ENCODE measurements at regions not wholly inside any gene's neighbourhood (a gene's known extent, or its start where the extent isn't known, plus 50 kb on each side); places are given as distances from the start of the nearest gene placed in this dataset.
"Not testable (repeated sequence)": the region's sequence is repeated elsewhere in the genome, so short reads cannot be mapped to it uniquely, and the experiment has no call there.

- no peaks in the 10 kb centered on the region for H3K4me1 ChIP-seq
- TF ChIP-seq POLR2A (IDR thresholded peaks at IDR 0.05) (no peak), CTCF (IDR thresholded peaks at IDR 0.05) (no peak), POLR2AphosphoS5 (IDR thresholded peaks at IDR 0.05) (no peak)
- DNase-seq (ENCODE audit: low spot score in 2 of 2), result no peak
- intact Hi-C loops (cut with DNase I; ENCODE audit: low total_unique reads), result no loop called here
- no peak overlapping the region for H3K4me3 ChIP-seq
- no peaks in the 10 kb centered on the region for H3K36me3 ChIP-seq
- no peaks in the 10 kb centered on the region for H3K9me3 ChIP-seq
- no peak overlapping the region for H3K27ac ChIP-seq
- H3K27me3 ChIP-seq, result no peaks in the 10 kb centered on the region
These were observed 315.3 kb downstream of the NR2F2 start for GRCh38 chr15:96645796-96646195.

GRCh38 chr15:96648866-96649265 is 318.4 kb downstream of the NR2F2 start:
- H3K4me3 ChIP-seq, result no peak overlapping the region
- H3K4me1 ChIP-seq, result no peaks in the 10 kb centered on the region
- no peaks in the 10 kb centered on the region for H3K9me3 ChIP-seq
- TF ChIP-seq POLR2A (IDR thresholded peaks at IDR 0.05) (no peak), POLR2AphosphoS5 (IDR thresholded peaks at IDR 0.05) (no peak), CTCF (IDR thresholded peaks at IDR 0.05) (no peak)
- H3K36me3 ChIP-seq, result no peaks in the 10 kb centered on the region
- no peak for DNase-seq (ENCODE audit: low spot score in 2 of 2)
- intact Hi-C loops (cut with DNase I; ENCODE audit: low total_unique reads), result no loop called here
- H3K27me3 ChIP-seq, result no peaks in the 10 kb centered on the region
- H3K27ac ChIP-seq, result no peak overlapping the region

- Histone ChIP-seq H3K27me3 (no peaks in the 10 kb centered on the region), H3K36me3 (no peaks in the 10 kb centered on the region), H3K27ac (no peak overlapping the region), H3K4me1 (no peaks in the 10 kb centered on the region), H3K9me3 (no peaks in the 10 kb centered on the region), H3K4me3 (no peak overlapping the region)
- no peak for DNase-seq (ENCODE audit: low spot score in 2 of 2)
- TF ChIP-seq POLR2A (IDR thresholded peaks at IDR 0.05), result no peak
- no peak for TF ChIP-seq POLR2AphosphoS5 (IDR thresholded peaks at IDR 0.05)
- TF ChIP-seq CTCF (IDR thresholded peaks at IDR 0.05), result no peak
- intact Hi-C loops (cut with DNase I; ENCODE audit: low total_unique reads), result no loop called here
These were observed 326.6 kb downstream of the NR2F2 start for GRCh38 chr15:96657096-96657495.

GRCh38 chr15:96666979-96667378 is 336.5 kb downstream of the NR2F2 start:
- H3K4me3 ChIP-seq; H3K27me3 ChIP-seq; H3K27ac ChIP-seq; intact Hi-C loops (cut with DNase I; ENCODE audit: low total_unique reads); H3K4me1 ChIP-seq; H3K36me3 ChIP-seq; DNase-seq (ENCODE audit: low spot score in 2 of 2); H3K9me3 ChIP-seq: not testable (repeated sequence)

- H3K36me3 ChIP-seq, result no peaks in the 10 kb centered on the region
- no peaks in the 10 kb centered on the region for H3K27me3 ChIP-seq
- DNase-seq (ENCODE audit: low spot score in 2 of 2), result no peak
- intact Hi-C loops (cut with DNase I; ENCODE audit: low total_unique reads), result no loop called here
- TF ChIP-seq CTCF (IDR thresholded peaks at IDR 0.05), result no peak
- TF ChIP-seq POLR2AphosphoS5 (IDR thresholded peaks at IDR 0.05), result no peak
- no peak for TF ChIP-seq POLR2A (IDR thresholded peaks at IDR 0.05)
- H3K9me3 ChIP-seq, result no peaks in the 10 kb centered on the region
- no peaks in the 10 kb centered on the region for H3K4me1 ChIP-seq
- H3K4me3 ChIP-seq, result no peak overlapping the region
- H3K27ac ChIP-seq, result no peak overlapping the region
These were observed 339.9 kb downstream of the NR2F2 start for GRCh38 chr15:96670389-96670788.

- no peaks in the 10 kb centered on the region for H3K4me1 ChIP-seq
- H3K36me3 ChIP-seq, result no peaks in the 10 kb centered on the region
- H3K27ac ChIP-seq, result no peak overlapping the region
- no peak overlapping the region for H3K4me3 ChIP-seq
- H3K27me3 ChIP-seq, result no peaks in the 10 kb centered on the region
- intact Hi-C loops (cut with DNase I; ENCODE audit: low total_unique reads), result no loop called here
- H3K9me3 ChIP-seq, result no peaks in the 10 kb centered on the region
- TF ChIP-seq POLR2A (IDR thresholded peaks at IDR 0.05), result no peak
- no peak for TF ChIP-seq POLR2AphosphoS5 (IDR thresholded peaks at IDR 0.05)
- TF ChIP-seq CTCF (IDR thresholded peaks at IDR 0.05), result no peak
- no peak for DNase-seq (ENCODE audit: low spot score in 2 of 2)
These were observed 342.1 kb downstream of the NR2F2 start for GRCh38 chr15:96672629-96673028.

Data from breast epithelium (tissue), 4 donors.